IMR-90 (cell line): ENCODE measurements at regions not wholly inside any gene's neighbourhood (a gene's known extent, or its start where the extent isn't known, plus 50 kb on each side); places are given as distances from the start of the nearest gene placed in this dataset.

ENCODE experiments used
- MAZ ChIP-seq: IDR thresholded peaks from 2 replicates; pipeline ENCODE4 v1.6.1; 2012; ENCODE audit warnings: low read depth, mild to moderate bottlenecking, low read length, improper control_type of control experiment, moderate library complexity, borderline replicate concordance
- MXI1 ChIP-seq: IDR thresholded peaks from 2 replicates; pipeline ENCODE4 v1.6.1; 2012; ENCODE audit warnings: low read depth, mild to moderate bottlenecking, low read length, moderate library complexity, borderline replicate concordance
- RAD21 ChIP-seq: IDR thresholded peaks from 2 replicates; pipeline ENCODE4 v1.6.1; 2012; ENCODE audit warnings: low read length, improper control_type of control experiment
- RCOR1 ChIP-seq: IDR thresholded peaks from 2 replicates; pipeline ENCODE4 v1.6.1; 2012; ENCODE audit warnings: mild to moderate bottlenecking, low read length, improper control_type of control experiment; ENCODE audit not compliant: insufficient replicate concordance

DNA sequence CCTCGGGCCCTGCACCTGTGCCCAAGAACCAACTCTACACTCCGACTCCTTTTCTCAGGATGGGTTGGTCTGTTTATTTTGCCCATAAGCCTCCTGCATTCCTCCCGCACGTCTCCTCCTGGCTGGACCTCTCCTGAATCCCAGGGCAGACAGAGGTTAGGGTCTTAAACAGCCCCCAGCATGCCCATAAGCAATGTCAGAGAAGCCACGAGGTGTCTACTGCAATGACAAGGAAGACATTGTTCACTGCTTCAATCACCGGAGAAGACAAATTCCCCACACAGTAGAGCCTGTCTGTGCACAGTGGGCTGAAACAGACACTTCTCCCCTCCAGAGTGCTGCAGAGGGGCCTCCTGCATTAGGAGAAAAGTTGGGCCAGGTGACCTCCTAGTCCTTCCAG, 230.6 kb upstream of the RPL38 start:
- no peak for TF ChIP-seq MAZ
- no peak for TF ChIP-seq MXI1
- no peak for TF ChIP-seq RAD21
- no peak for TF ChIP-seq RCOR1
